ENCODE measurements at regions not wholly inside any gene's neighbourhood (a gene's known extent, or its start where the extent isn't known, plus 50 kb on each side); places are given as distances from the start of the nearest gene placed in this dataset.

- no peak for DNase-seq
Measured at GRCh38 chr3:29070959-29071634, 209.8 kb upstream of the RBMS3 start.

- no peak for DNase-seq
Measured at GRCh38 chr3:29072611-29073010, 208.3 kb upstream of the RBMS3 start.

- DNase-seq = no peak
Measured at GRCh38 chr3:29077356-29077755, 203.5 kb upstream of the RBMS3 start.

- DNase-seq = no peak
Measured at GRCh38 chr3:29079358-29079757, 201.5 kb upstream of the RBMS3 start.

- DNase-seq = no peak
Measured at GRCh38 chr3:29080967-29081366, 199.9 kb upstream of the RBMS3 start.

- DNase-seq = no peak
Measured at GRCh38 chr3:29083081-29083480, 197.8 kb upstream of the RBMS3 start.

- no peak for DNase-seq
Measured at GRCh38 chr3:29083676-29084075, 197.2 kb upstream of the RBMS3 start.

- no peak for DNase-seq
Measured at GRCh38 chr3:29088579-29088978, 192.3 kb upstream of the RBMS3 start.

GRCh38 chr3:29090912-29091597 is 189.8 kb upstream of the RBMS3 start:
- no peak for DNase-seq

GRCh38 chr3:29091599-29092189 is 189.2 kb upstream of the RBMS3 start:
- no peak for DNase-seq

GRCh38 chr3:29092348-29092747 is 188.5 kb upstream of the RBMS3 start:
- no peak for DNase-seq

GRCh38 chr3:29099296-29099695 is 181.6 kb upstream of the RBMS3 start:
- DNase-seq = no peak

- DNase-seq = no peak
Measured at GRCh38 chr3:29099775-29100174, 181.1 kb upstream of the RBMS3 start.

GRCh38 chr3:29100292-29100691 is 180.6 kb upstream of the RBMS3 start:
- no peak for DNase-seq

- no peak for DNase-seq
Measured at GRCh38 chr3:29128001-29128400, 152.9 kb upstream of the RBMS3 start.

- DNase-seq = no peak
Measured at GRCh38 chr3:29137601-29138000, 143.3 kb upstream of the RBMS3 start.

GRCh38 chr3:29138171-29138570 is 142.7 kb upstream of the RBMS3 start:
- DNase-seq = no peak

GRCh38 chr3:29140666-29141065 is 140.2 kb upstream of the RBMS3 start:
- no peak for DNase-seq

- no peak for DNase-seq
Measured at GRCh38 chr3:29141197-29141917, 139.5 kb upstream of the RBMS3 start.

- no peak for DNase-seq
Measured at GRCh38 chr3:29141918-29142275, 139.0 kb upstream of the RBMS3 start.

- DNase-seq = no peak
Measured at GRCh38 chr3:29143151-29143550, 137.7 kb upstream of the RBMS3 start.

- DNase-seq = no peak
Measured at GRCh38 chr3:29144361-29144760, 136.5 kb upstream of the RBMS3 start.

- DNase-seq = no peak
Measured at GRCh38 chr3:29144807-29145206, 136.1 kb upstream of the RBMS3 start.

- no peak for DNase-seq
Measured at GRCh38 chr3:29145360-29145759, 135.5 kb upstream of the RBMS3 start.
